Peyer's patch (tissue), 4 donors: ENCODE measurements at regions not wholly inside any gene's neighbourhood (a gene's known extent, or its start where the extent isn't known, plus 50 kb on each side); places are given as distances from the start of the nearest gene placed in this dataset.
A peak's percentile ranks its signal among the peaks of the same experiment; 100 is the strongest.

Source experiments
- DNase-seq, 3 donors: peaks; one replicate each; pipeline ENCODE4 v3.0.0-alpha.2; 2017 to 2019
- H3K27ac ChIP-seq, 4 donors: fragments of 200-600 bp; sonication (generic); one replicate each; pipeline ENCODE4 v1.5.1; 2016 to 2019
- H3K27me3 ChIP-seq, 2 donors: fragments of 200-600 bp; sonication (generic); one replicate each; pipeline ENCODE4 v1.5.1; 2019
- H3K36me3 ChIP-seq, 3 donors: fragments of 200-600 bp; sonication (generic); one replicate each; pipeline ENCODE4 v1.5.1; 2016 to 2019
- H3K4me1 ChIP-seq, 4 donors: fragments of 200-600 bp; sonication (generic); one replicate each; pipeline ENCODE4 v1.5.1; 2016 to 2019
- H3K4me3 ChIP-seq, 4 donors: fragments of 200-600 bp; sonication (generic); 1 replicate in 3 of 4; 2 replicates in 1 of 4; pipeline ENCODE4 v1.5.1; 2016 to 2019; ENCODE audit warnings: mild to moderate bottlenecking in 1 of 4
- H3K9me3 ChIP-seq, 4 donors: fragments of 200-600 bp; sonication (generic); one replicate each; pipeline ENCODE4 v1.5.1; 2016 to 2019; ENCODE audit warnings: mild to moderate bottlenecking in 1 of 4
- POLR2A ChIP-seq, 2 donors: fragments of 450-650 bp; IDR thresholded peaks; one replicate each; pipeline ENCODE4 v1.5.1; 2017; ENCODE audit warnings: antibody characterized with exemption in 2 of 2, mild to moderate bottlenecking in 2 of 2, moderate library complexity in 2 of 2
- TF ChIP-seq, protein P1 (sequence below), 6 experiments: fragments of 450-650 bp in 4 of 6; fragments of 200-600 bp in 2 of 6; sonication (generic) in 1 of 6; IDR thresholded peaks; one replicate each; pipeline ENCODE4 v1.5.1; 2017 to 2019; ENCODE audit warnings: antibody characterized with exemption in 6 of 6, mild to moderate bottlenecking in 3 of 6, moderate library complexity in 1 of 6

DNA sequence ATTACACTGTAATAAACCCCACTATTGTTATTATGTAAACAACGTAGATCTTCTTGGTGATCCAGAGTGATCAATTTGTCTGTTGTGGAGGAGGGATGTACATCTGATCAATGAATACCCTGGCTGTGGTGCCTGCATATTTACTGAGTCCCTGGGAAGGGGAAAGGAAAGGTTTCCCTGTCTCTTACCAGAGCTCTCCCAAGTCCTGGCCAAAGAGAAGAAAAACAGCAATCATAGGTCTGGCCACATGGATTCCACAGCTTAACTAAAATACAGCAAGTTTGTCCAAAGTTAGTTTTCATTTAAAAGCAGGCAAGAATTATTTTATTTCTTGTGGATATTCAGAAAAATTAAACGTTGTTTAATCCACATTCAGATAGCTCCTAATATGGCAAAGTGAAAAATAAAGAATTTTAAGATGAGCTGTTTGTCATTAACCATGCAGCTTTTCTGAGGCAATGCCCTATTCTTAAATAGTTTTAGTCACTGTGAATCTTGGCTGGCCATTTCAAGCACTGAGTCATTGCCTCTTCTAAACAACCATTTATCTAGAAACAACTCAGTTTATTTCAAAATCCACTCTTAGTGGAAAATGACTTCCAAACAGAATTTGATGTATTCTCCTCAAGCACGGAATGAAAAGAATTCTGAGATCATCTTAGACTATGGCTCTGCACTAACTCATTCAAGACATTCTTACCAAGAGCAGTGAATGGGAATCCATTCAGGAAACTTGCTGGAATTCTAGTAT lies 1004.4 kb upstream of the CDH2 start:
- H3K4me1 ChIP-seq: no peaks in the 10 kb centered on the region
- no peak overlapping the region for H3K4me3 ChIP-seq
- TF ChIP-seq POLR2A (IDR thresholded peaks at IDR 0.05): no peak
- TF ChIP-seq, protein P1, sequence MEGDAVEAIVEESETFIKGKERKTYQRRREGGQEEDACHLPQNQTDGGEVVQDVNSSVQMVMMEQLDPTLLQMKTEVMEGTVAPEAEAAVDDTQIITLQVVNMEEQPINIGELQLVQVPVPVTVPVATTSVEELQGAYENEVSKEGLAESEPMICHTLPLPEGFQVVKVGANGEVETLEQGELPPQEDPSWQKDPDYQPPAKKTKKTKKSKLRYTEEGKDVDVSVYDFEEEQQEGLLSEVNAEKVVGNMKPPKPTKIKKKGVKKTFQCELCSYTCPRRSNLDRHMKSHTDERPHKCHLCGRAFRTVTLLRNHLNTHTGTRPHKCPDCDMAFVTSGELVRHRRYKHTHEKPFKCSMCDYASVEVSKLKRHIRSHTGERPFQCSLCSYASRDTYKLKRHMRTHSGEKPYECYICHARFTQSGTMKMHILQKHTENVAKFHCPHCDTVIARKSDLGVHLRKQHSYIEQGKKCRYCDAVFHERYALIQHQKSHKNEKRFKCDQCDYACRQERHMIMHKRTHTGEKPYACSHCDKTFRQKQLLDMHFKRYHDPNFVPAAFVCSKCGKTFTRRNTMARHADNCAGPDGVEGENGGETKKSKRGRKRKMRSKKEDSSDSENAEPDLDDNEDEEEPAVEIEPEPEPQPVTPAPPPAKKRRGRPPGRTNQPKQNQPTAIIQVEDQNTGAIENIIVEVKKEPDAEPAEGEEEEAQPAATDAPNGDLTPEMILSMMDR (IDR thresholded peaks at IDR 0.05): no peak
- no peaks in the 10 kb centered on the region for H3K9me3 ChIP-seq
- H3K27ac ChIP-seq: peak overlapping the region in 2 of 4 donors; percentile 15 to 55
- no peaks in the 10 kb centered on the region for H3K27me3 ChIP-seq
- peak in 1 of 3 donors; percentile 45 for DNase-seq
- no peaks in the 10 kb centered on the region for H3K36me3 ChIP-seq

DNA sequence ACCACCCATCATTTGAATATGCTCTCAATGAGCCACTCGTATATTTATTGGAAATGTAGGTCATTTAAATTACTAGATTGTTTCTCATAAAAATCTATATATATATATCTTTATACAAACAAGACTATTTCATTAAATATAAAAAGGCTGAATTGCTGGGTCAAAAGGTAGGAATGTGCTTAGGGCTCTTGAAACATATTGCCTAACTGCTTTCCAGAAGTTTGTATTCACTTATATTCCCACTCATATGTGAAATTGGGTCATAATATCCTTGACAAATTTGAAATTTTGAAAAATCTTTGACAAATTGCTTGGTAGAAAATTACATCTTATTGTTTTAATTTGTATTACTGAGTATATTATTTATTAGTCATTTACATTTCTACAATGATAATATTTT lies 999.8 kb upstream of the CDH2 start:
- no peak overlapping the region for H3K27ac ChIP-seq
- no peaks in the 10 kb centered on the region for H3K9me3 ChIP-seq
- no peaks in the 10 kb centered on the region for H3K27me3 ChIP-seq
- H3K4me1 ChIP-seq: no peaks in the 10 kb centered on the region
- H3K4me3 ChIP-seq: no peak overlapping the region
- DNase-seq: no peak
- no peak for TF ChIP-seq POLR2A (IDR thresholded peaks at IDR 0.05)
- TF ChIP-seq, protein P1 (IDR thresholded peaks at IDR 0.05): no peak
- H3K36me3 ChIP-seq: no peaks in the 10 kb centered on the region

DNA sequence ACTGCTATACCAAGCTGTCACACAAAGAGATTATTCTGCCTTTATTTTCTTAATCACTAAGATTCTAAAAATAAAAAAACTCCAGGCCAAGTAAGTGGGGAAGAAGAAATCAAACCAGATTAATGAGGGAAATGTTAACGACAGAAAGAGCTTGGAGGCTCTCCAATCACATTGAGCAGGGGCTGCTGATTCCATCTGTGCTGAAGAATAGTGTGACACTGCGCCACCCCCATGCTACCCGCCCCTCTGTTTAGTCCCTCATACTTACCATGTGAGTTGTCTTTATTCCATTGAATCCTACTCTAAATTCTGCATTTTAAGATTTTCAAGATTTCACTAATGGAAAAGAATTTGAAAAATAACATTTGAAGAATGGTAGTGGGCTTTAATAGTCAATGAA lies 998.0 kb upstream of the CDH2 start:
- Histone ChIP-seq H3K36me3 (no peaks in the 10 kb centered on the region), H3K27ac (no peak overlapping the region), H3K4me3 (no peak overlapping the region), H3K4me1 (no peaks in the 10 kb centered on the region), H3K27me3 (no peaks in the 10 kb centered on the region), H3K9me3 (no peaks in the 10 kb centered on the region)
- DNase-seq: no peak
- TF ChIP-seq, protein P1 (IDR thresholded peaks at IDR 0.05): no peak
- no peak for TF ChIP-seq POLR2A (IDR thresholded peaks at IDR 0.05)

DNA sequence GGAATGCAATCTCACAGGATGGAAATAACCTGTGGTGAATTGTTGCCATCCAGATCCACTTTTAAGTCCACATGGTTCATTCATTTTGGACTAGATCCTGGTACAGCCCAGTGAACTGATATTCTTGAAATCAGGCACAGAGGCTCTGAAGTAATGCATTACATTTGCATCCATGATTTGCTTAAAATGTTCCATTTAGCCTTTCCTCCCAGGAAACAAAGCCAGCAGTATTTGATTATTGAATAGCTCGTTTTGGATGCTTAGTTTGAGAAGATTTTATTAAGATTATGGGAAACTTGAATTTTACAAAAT lies 995.8 kb upstream of the CDH2 start:
- Histone ChIP-seq H3K27ac (no peak overlapping the region), H3K4me3 (no peak overlapping the region), H3K36me3 (no peaks in the 10 kb centered on the region), H3K4me1 (no peaks in the 10 kb centered on the region), H3K27me3 (no peaks in the 10 kb centered on the region), H3K9me3 (no peaks in the 10 kb centered on the region)
- TF ChIP-seq POLR2A (IDR thresholded peaks at IDR 0.05): no peak
- TF ChIP-seq, protein P1 (IDR thresholded peaks at IDR 0.05): no peak
- DNase-seq: no peak

DNA sequence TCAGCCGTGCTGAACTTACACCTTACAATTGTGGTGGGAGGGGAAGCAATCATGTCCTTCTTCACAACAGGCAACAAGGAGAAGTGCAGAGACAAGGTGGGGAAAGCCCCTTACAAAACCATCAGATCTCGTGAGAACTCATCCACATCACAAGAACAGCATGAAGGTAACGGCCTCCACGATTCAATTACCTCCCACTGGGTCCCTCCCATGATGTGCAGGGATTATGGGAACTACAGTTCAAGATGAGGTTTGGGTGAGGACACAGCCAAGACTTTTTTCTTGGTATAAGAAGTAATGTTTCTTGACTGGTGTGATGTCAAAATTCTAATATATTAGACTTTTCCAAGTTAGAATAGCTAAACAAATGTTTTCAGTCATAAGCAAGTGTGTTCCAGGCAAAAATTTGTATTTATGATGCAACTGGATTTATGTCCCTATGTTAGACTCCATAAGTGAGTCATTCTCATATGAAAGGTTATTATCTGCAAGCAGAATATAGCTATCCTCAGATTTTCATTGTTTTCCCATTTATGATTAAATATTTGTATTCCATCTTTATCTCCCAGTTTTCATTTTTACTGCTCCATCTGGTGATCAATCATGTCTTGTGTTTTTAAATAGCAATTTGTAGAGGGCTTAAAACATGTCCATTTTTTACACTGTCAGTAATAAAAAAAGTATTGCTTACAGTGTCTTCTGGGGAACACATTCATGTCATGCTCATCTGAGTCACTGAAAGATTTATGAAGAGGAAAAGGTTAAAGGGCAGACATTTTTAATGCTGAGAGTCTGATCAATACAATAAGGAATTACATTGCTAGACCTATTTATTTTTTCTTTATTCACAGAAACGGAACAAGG lies 995.2 kb upstream of the CDH2 start:
- Histone ChIP-seq H3K27me3 (no peaks in the 10 kb centered on the region), H3K4me3 (no peak overlapping the region), H3K9me3 (no peaks in the 10 kb centered on the region), H3K27ac (no peak overlapping the region), H3K4me1 (no peaks in the 10 kb centered on the region), H3K36me3 (no peaks in the 10 kb centered on the region)
- TF ChIP-seq, protein P1 (IDR thresholded peaks at IDR 0.05): no peak
- no peak for TF ChIP-seq POLR2A (IDR thresholded peaks at IDR 0.05)
- DNase-seq: no peak
